ENCODE measurements at regions not wholly inside any gene's neighbourhood (a gene's known extent, or its start where the extent isn't known, plus 50 kb on each side); places are given as distances from the start of the nearest gene placed in this dataset.

GRCh38 chr10:85226596-85226995 lies 898.2 kb downstream of the CCSER2 start:
- ChIA-PET CTCF (no interaction called here), POLR2A (ENCODE audit: unreplicated experiment) (no interaction called here)
- no peaks in the 10 kb centered on the region for H3K27me3 ChIP-seq (ENCODE audit: control insufficient read depth, insufficient read depth, low read length)
- H3K4me3 ChIP-seq (ENCODE audit: insufficient read depth, low read depth, low read length): no peak overlapping the region
- H2AFZ ChIP-seq (replicated peaks; ENCODE audit: low read length, poor library complexity): no peak overlapping the region
- no peak overlapping the region for H3K4ac ChIP-seq (ENCODE audit: low read depth, low read length)
- H4K5ac ChIP-seq (ENCODE audit: low read depth, low read length): no peak overlapping the region
- H2BK15ac ChIP-seq (ENCODE audit: low read depth, low read length): no peak overlapping the region
- dilution Hi-C loops (cut with HindIII; ENCODE audit: low sequenced_read_pairs, unreplicated experiment): no loop called here
- H3K23ac ChIP-seq (ENCODE audit: low read depth, low read length): no peak overlapping the region
- H3K18ac ChIP-seq (ENCODE audit: low read depth, low read length): no peak overlapping the region
- H3K56ac ChIP-seq (ENCODE audit: extremely low read depth, insufficient read depth, low read length): no peak overlapping the region
- H3K9me1 ChIP-seq (ENCODE audit: insufficient read depth, low read length): no peaks in the 10 kb centered on the region
- no peak overlapping the region for H2AK9ac ChIP-seq (replicated peaks; ENCODE audit: low read depth, low read length, poor library complexity)
- H4K91ac ChIP-seq (ENCODE audit: insufficient read depth, low read depth, low read length): no peak overlapping the region
- intact Hi-C loops (cut with micrococcal nuclease): no loop called here
- DNase-seq: no peak
- H3K27ac ChIP-seq (ENCODE audit: insufficient read depth, low read length): no peak overlapping the region
- no TSS peak for BruUV-seq (replicated peaks)
- no peak overlapping the region for H2AK5ac ChIP-seq (ENCODE audit: low read depth, low read length)
- no peak overlapping the region for H3K9ac ChIP-seq (ENCODE audit: low read depth, low read length)
- no peaks in the 10 kb centered on the region for H4K20me1 ChIP-seq (ENCODE audit: insufficient read depth, low read length)
- no peak overlapping the region for H4K8ac ChIP-seq (ENCODE audit: low read depth in 2 of 2, low read length in 2 of 2)
- no CpG with 5 or more reads among the region's 2 CpGs for WGBS, 2 experiments (ENCODE audit: extremely low coverage in 2 of 2, insufficient read length in 1 of 2)
- ATAC-seq (ENCODE audit: low read depth): no peak
- TF ChIP-seq ELK1 (IDR thresholded peaks at IDR 0.05; ENCODE audit: borderline replicate concordance, low read depth, low read length) (no peak), CHD1 (IDR thresholded peaks at IDR 0.05; ENCODE audit: low read depth, low read length) (no peak), BHLHE40 (IDR thresholded peaks at IDR 0.05; ENCODE audit: low read depth, low read length) (no peak), MAZ (IDR thresholded peaks at IDR 0.05; ENCODE audit: borderline replicate concordance, low read depth, low read length) (no peak), SMC3 (IDR thresholded peaks at IDR 0.05; ENCODE audit: low read depth, low read length) (no peak), RAD21 (IDR thresholded peaks at IDR 0.05; ENCODE audit: low read length) (no peak), MAFK (IDR thresholded peaks at IDR 0.05; ENCODE audit: low read depth, low read length) (no peak), USF2 (IDR thresholded peaks at IDR 0.05; ENCODE audit: low read depth, low read length) (no peak), NFE2L2 (IDR thresholded peaks at IDR 0.05; ENCODE audit: low read depth, low read length) (no peak), FOS (IDR thresholded peaks at IDR 0.05; ENCODE audit: low read depth, low read length) (no peak), CTCF (conservative IDR thresholded peaks at IDR 0.05; ENCODE audit: low read depth, low read length) (no peak), CEBPB (IDR thresholded peaks at IDR 0.05; ENCODE audit: low read depth, low read length) (no peak), MXI1 (IDR thresholded peaks at IDR 0.05; ENCODE audit: borderline replicate concordance, low read depth, low read length) (no peak), RFX5 (IDR thresholded peaks at IDR 0.05; ENCODE audit: low read depth, low read length) (no peak)
- no peak overlapping the region for H3K4me2 ChIP-seq (ENCODE audit: low read depth, low read length)
- H3K4me1 ChIP-seq (ENCODE audit: control insufficient read depth, insufficient read depth, low read length): no peaks in the 10 kb centered on the region
- no peaks in the 10 kb centered on the region for H3K36me3 ChIP-seq (ENCODE audit: control insufficient read depth, insufficient read depth, low read length)
- no peak overlapping the region for H2BK120ac ChIP-seq (ENCODE audit: low read depth, low read length)
- H3K14ac ChIP-seq (replicated peaks; ENCODE audit: low read depth, low read length): no peak overlapping the region
- H2BK20ac ChIP-seq (ENCODE audit: low read depth, low read length): no peak overlapping the region
- peaks cover 14% of the 10 kb centered on the region for H3K9me3 ChIP-seq (ENCODE audit: control insufficient read depth, insufficient read depth, low read length)
- in situ Hi-C loops (cut with MboI; ENCODE audit: low sequenced_read_pairs): no loop called here
- no peak overlapping the region for H2BK5ac ChIP-seq (ENCODE audit: low read depth, low read length, poor library complexity, severe bottlenecking)
- no peaks in the 10 kb centered on the region for H3K79me1 ChIP-seq (ENCODE audit: low read depth in 1 of 2, low read length in 2 of 2)
